ENCODE measurements at regions not wholly inside any gene's neighbourhood (a gene's known extent, or its start where the extent isn't known, plus 50 kb on each side); places are given as distances from the start of the nearest gene placed in this dataset.
"Not testable (repeated sequence)": the region's sequence is repeated elsewhere in the genome, so short reads cannot be mapped to it uniquely, and the experiment has no call there.

DNA sequence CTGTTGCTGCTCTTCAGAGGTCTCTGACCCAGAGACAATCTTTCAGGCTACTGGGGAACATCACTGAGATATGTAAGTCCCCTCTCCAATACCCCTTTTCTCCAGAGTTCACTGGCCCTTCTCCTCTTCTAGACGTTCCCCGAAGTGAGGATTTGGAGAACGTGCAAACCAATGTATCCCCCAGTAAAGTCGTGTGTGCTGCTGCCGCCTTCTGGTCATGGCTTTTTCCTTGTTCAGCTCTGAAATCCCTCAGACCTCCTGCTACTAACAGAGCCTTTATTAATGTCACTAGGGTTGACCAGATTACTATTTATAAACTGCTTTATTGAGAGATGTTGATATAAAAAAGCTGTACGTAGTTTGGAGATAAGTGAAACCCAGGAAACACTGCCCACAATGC is 1028.6 kb downstream of the CDH9 start:
- no peak overlapping the region for H3K4me3 Mint-ChIP-seq
- peaks cover 4% of the 10 kb centered on the region for H3K9me3 Mint-ChIP-seq
- no peak for DNase-seq
- no peaks in the 10 kb centered on the region for H3K36me3 Mint-ChIP-seq
- no peaks in the 10 kb centered on the region for H3K27me3 Mint-ChIP-seq
- H3K27ac Mint-ChIP-seq, result no peak overlapping the region
- H3K4me1 Mint-ChIP-seq, result no peaks in the 10 kb centered on the region

DNA sequence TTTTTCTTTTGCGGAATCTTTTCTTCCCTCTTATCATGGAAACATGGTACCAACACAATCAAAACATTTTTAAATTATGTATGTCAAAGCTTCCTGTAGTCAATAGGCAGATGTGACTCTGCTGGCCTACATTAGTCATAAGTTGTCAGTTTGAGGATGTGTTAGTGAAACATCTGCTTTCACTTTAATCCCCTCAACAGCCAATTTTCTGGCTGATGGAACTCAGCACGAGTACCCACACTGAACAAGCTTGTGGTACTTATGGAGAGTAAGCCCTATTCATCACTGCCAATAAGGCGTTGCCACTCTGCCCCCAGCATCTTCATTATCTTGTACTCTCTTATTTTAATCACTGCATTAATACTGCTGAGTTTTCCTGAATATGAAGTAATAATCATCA is 1034.4 kb downstream of the CDH9 start:
- no peaks in the 10 kb centered on the region for H3K27me3 Mint-ChIP-seq
- no peak for DNase-seq
- H3K27ac Mint-ChIP-seq, result no peak overlapping the region
- H3K9me3 Mint-ChIP-seq, result peaks cover 6% of the 10 kb centered on the region
- H3K36me3 Mint-ChIP-seq, result no peaks in the 10 kb centered on the region
- H3K4me3 Mint-ChIP-seq, result no peak overlapping the region
- H3K4me1 Mint-ChIP-seq, result no peaks in the 10 kb centered on the region

DNA sequence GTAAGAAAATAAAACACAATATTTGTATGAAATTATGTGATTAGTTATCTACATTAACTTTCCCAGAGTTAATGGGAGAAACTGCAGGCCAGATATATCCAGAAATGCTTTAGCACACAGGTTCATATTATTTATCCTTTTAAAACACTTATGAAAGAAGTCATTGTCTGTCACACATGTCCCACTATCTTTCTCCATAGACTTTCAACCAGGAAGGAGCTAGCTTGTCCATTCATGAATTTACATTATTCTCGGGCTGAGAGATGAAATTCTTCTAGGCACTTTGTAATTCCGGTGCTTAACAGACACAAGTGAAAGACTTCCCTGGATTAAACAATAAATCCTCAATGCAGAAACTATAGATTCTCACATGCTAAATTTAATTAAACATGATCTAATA is 1043.2 kb downstream of the CDH9 start:
- Mint-ChIP-seq H3K4me1 (no peaks in the 10 kb centered on the region), H3K9me3 (peaks cover 9% of the 10 kb centered on the region), H3K27ac (no peak overlapping the region), H3K36me3 (no peaks in the 10 kb centered on the region), H3K27me3 (no peaks in the 10 kb centered on the region), H3K4me3 (no peak overlapping the region)
- no peak for DNase-seq

DNA sequence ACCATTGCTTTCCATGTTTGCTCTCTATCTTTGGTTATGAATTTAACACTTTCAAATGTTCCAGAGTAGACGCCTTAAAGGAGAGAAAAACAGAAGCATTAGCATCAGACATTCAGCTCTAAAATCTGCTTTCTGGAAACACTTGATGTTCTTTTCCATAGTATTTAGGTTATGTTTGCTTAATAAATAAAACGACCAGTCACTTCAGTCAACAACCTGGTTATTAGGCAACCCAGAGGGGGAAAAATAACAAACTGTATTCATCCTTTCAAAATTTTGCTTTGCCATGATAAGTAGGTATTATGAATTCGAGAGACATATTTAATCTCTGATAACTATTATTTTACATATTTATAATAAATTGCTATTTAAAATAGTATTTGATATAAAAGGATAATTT is 1044.7 kb downstream of the CDH9 start:
- DNase-seq, result no peak
- Mint-ChIP-seq H3K9me3 (peaks cover 10% of the 10 kb centered on the region), H3K27ac (no peak overlapping the region), H3K4me3 (no peak overlapping the region), H3K36me3 (no peaks in the 10 kb centered on the region), H3K4me1 (no peaks in the 10 kb centered on the region), H3K27me3 (no peaks in the 10 kb centered on the region)

DNA sequence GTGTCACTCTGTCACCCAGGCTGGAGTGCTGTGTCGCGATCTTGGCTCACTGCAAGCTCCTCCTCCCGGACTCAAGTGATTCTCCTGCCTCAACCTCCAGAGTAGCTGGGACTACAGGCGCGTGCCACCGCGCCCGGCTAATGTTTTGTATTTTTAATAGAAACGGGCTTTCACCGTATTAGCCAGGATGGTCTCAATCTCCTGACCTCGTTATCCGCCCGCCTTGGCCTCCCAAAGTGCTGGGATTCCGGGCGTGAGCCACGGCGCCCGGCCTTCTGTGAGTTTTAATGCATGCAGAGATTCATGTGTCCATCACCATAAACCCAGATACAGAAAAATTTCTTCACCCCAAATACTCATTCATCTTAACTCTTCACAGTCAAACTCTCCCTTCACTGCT is 1046.7 kb downstream of the CDH9 start:
- H3K27ac Mint-ChIP-seq, result no peak overlapping the region
- H3K36me3 Mint-ChIP-seq, result no peaks in the 10 kb centered on the region
- no peak overlapping the region for H3K4me3 Mint-ChIP-seq

DNA sequence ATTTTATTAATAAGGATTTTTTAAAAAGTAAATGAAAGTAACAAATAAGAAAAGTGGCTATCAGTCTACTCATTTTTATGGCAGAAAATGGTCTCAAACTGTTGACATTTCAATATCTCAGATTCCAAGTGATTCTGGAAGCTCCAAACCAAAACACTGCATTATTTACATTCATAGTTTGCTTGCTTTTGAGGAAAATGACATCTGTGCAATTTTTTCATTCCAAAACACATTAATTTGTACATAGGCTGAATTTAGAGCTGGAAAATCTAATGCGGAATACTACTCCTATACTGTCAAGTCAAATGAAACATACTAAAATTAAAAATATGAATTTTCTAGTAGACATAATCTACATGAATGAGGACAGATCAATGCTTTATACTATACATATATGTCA is 1047.6 kb downstream of the CDH9 start:
- DNase-seq, result no peak
- no peaks in the 10 kb centered on the region for H3K36me3 Mint-ChIP-seq
- H3K4me1 Mint-ChIP-seq, result no peaks in the 10 kb centered on the region
- no peak overlapping the region for H3K27ac Mint-ChIP-seq
- peaks cover 10% of the 10 kb centered on the region for H3K9me3 Mint-ChIP-seq
- H3K4me3 Mint-ChIP-seq, result no peak overlapping the region
- no peaks in the 10 kb centered on the region for H3K27me3 Mint-ChIP-seq

More for the DNA sequence above, 1046.7 kb downstream of the CDH9 start:
- H3K9me3 Mint-ChIP-seq, result peaks cover 10% of the 10 kb centered on the region
- H3K27me3 Mint-ChIP-seq, result no peaks in the 10 kb centered on the region
- no peak for DNase-seq
- no peaks in the 10 kb centered on the region for H3K4me1 Mint-ChIP-seq

DNA sequence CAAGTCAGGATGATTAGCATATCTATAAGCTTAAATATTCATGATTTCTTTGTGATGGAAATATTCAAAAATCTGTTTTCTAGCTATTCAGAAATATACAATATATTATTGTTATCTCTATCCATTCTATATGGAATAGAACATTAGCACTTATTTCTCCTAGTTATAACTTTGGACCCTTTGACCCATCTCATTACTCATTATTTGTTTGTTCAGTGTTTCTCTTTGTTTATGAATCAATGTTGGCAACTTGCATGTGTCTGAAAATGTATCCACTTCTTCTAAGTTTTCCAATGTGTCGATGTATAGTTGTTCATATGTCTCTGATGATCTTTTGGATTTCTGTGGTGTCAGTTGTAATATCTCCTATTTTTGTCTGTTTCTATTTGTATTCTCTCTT is 1059.3 kb downstream of the CDH9 start:
- Mint-ChIP-seq H3K27ac (no peak overlapping the region), H3K36me3 (no peaks in the 10 kb centered on the region), H3K9me3 (peaks cover 3% of the 10 kb centered on the region), H3K27me3 (no peaks in the 10 kb centered on the region), H3K4me3 (no peak overlapping the region), H3K4me1 (no peaks in the 10 kb centered on the region)
- DNase-seq, result no peak

DNA sequence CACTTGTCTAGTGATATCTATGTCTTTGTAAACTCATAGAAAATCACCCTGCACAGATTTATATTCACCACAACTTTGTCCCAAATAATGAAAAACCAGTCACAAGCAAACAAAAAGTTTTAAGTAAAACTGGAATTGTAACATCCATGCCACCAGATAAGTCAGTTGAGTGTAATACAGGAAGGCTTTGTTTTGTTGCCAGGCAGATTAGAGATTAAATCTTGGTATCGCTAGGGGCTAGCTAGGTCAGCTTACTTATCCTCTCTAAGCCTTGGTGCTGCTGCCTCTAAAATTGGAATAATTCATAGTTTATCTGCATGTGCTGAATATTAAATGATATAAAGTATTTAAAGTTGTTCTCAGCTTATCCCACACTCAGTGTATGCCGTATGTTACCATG is 1062.5 kb downstream of the CDH9 start:
- DNase-seq, result no peak
- H3K4me1 Mint-ChIP-seq, result no peaks in the 10 kb centered on the region
- no peak overlapping the region for H3K4me3 Mint-ChIP-seq
- H3K27ac Mint-ChIP-seq, result no peak overlapping the region
- H3K36me3 Mint-ChIP-seq, result no peaks in the 10 kb centered on the region
- H3K27me3 Mint-ChIP-seq, result no peaks in the 10 kb centered on the region
- H3K9me3 Mint-ChIP-seq, result peaks cover 10% of the 10 kb centered on the region

DNA sequence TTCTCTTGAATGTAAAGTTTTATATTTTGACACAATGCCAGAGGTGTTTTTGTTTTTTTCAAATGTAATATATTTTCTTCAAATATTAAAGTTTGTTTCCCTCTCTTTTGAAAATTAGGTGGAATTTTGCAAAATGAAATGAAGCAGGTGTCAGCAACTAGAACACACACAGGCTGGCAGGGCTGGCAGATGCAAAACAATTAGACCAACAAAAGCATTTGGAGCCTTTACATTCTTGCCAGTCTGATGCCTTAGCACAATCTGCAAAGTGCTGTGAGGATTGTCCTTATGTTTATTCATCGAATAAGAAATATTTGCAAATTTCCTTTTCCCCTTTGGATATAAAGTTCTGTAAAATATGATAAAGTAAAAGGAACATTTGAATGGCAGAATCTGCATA is 1063.9 kb downstream of the CDH9 start:
- Mint-ChIP-seq H3K9me3 (peaks cover 8% of the 10 kb centered on the region), H3K27me3 (no peaks in the 10 kb centered on the region), H3K36me3 (no peaks in the 10 kb centered on the region), H3K4me1 (no peaks in the 10 kb centered on the region), H3K4me3 (no peak overlapping the region), H3K27ac (no peak overlapping the region)
- DNase-seq, result no peak

DNA sequence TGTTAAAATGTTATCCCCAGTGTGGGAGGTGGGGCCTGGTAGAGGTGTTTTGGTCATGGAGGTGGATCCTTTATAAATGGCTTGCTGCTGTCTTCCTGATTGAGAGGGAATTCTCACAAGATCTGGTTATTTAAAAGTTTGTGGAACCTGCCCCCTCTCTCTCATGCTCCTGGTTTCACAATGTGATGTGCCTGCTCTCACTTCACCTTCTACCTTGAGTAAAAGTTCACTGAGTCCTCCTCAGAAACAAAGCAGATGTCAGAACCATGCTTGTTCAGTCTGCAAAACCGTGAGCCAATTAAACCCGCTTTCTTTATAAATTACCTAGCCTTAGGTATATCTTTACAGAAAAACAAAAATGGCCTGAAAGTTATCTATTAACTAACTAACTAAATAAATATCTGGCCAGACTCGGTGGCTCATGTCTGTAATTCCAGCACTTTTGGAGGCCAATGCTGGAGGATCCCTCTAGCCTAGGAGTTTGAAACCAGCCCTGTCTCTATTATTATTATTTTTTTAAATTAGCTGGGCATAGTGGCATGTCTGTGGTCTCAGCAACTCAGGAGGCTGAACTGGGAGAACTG is 1067.4 kb downstream of the CDH9 start:
- no peak for DNase-seq
- Mint-ChIP-seq H3K9me3 (peaks cover 14% of the 10 kb centered on the region), H3K36me3 (no peaks in the 10 kb centered on the region), H3K27ac (no peak overlapping the region), H3K27me3 (no peaks in the 10 kb centered on the region), H3K4me3 (no peak overlapping the region), H3K4me1 (no peaks in the 10 kb centered on the region)

DNA sequence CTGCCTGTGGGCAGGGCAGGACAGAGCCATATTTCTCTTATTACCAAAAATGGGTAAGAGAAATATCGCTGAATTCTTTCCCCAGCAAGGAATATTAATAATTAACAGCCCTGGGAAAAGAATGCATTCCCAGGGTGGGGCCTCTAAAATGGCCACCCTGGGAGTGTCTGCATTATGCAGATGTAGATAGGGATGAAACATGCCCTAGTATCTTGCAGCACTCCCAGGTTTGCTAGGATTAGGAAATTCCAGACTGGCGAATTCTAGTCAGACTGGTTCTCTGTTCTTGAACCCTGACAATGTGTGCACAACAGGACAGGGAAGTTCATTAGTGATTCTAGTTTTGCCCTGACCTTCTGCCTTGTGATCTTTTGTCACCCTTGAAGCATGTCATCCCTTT is 1069.3 kb downstream of the CDH9 start:
- not testable (repeated sequence) for H3K36me3 Mint-ChIP-seq, H3K4me3 Mint-ChIP-seq, H3K27me3 Mint-ChIP-seq, H3K4me1 Mint-ChIP-seq, DNase-seq, H3K27ac Mint-ChIP-seq
- peaks cover 16% of the 10 kb centered on the region for H3K9me3 Mint-ChIP-seq

DNA sequence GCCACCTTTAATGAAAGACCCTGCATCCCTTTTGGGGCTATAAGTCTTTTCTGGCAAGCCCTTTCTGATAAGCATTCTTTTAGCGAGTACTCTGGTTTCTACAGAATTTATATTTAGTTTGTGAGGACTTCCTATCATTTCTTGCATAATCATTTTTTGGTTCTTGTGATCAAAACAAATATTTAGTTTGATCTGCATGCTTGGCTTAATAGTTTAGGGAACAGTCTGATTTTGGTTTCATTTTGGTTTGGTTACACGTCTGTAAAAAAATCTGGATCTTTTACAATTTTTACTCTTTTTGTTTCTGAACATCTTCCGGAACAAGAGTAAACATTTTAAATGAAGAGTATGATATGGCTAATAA is 1074.4 kb downstream of the CDH9 start:
- Mint-ChIP-seq H3K27me3 (no peaks in the 10 kb centered on the region), H3K36me3 (no peaks in the 10 kb centered on the region), H3K9me3 (peaks cover 11% of the 10 kb centered on the region), H3K27ac (no peak overlapping the region), H3K4me3 (no peak overlapping the region), H3K4me1 (no peaks in the 10 kb centered on the region)
- DNase-seq, result no peak

DNA sequence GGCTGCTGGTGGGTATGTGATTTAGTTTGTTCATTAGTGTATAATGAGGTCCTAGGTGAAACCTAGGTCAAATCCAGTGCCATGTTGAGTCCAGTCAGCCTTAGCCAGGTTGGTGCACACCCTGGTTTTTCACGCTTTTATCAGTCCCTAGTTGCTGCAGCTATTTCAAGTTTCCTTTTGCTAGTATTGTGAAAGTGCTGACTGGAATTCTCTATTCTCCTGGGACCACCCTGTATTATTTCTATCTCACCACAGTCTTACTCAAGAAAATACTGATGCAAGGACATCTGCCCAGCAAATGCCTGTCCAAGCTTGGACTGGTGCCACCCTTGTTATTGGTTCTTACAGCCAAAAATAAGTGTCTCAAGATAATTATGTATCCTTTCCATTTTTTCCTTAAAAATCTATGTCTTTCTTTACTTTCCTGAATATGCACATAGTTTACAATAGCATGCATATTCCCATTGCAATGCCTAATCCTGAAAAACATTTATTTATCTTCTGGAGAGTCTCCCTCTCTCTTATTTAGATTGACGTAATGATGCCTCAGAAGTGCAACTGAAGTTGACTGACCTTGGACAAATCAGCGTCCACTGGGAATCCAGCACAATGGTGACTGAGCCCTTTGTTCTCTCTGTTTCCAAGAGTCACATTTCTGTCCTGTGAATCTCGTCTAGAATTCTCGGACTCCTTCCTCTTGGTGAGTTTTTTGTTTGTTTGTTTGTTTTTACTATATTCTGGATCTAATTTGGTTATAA is 1075.0 kb downstream of the CDH9 start:
- no peaks in the 10 kb centered on the region for H3K4me1 Mint-ChIP-seq
- DNase-seq, result no peak
- peaks cover 9% of the 10 kb centered on the region for H3K9me3 Mint-ChIP-seq
- H3K27me3 Mint-ChIP-seq, result no peaks in the 10 kb centered on the region
- no peak overlapping the region for H3K27ac Mint-ChIP-seq
- no peaks in the 10 kb centered on the region for H3K36me3 Mint-ChIP-seq
- no peak overlapping the region for H3K4me3 Mint-ChIP-seq

DNA sequence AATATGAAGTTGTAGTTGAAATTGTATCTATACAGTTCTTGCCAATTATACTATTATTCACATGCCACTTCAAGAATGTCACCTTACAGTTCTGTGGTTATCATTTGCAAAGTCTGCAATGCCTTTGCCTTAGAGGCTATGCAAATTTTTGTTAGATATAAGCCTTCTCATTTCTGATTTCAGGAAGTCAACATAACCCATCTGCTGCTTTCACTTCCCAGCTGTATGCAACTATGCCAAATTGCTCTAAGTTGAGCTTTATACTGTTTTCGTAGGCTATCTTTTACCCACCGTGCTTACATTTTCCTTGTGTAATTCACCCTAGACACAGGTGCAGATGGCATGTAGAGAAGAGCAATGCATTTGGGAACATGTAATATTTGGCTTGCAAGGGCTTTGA is 1083.0 kb downstream of the CDH9 start:
- H3K4me3 Mint-ChIP-seq, result no peak overlapping the region
- H3K27ac Mint-ChIP-seq, result no peak overlapping the region
- no peaks in the 10 kb centered on the region for H3K36me3 Mint-ChIP-seq
- H3K4me1 Mint-ChIP-seq, result no peaks in the 10 kb centered on the region
- DNase-seq, result no peak
- no peaks in the 10 kb centered on the region for H3K27me3 Mint-ChIP-seq
- H3K9me3 Mint-ChIP-seq, result no peaks in the 10 kb centered on the region

DNA sequence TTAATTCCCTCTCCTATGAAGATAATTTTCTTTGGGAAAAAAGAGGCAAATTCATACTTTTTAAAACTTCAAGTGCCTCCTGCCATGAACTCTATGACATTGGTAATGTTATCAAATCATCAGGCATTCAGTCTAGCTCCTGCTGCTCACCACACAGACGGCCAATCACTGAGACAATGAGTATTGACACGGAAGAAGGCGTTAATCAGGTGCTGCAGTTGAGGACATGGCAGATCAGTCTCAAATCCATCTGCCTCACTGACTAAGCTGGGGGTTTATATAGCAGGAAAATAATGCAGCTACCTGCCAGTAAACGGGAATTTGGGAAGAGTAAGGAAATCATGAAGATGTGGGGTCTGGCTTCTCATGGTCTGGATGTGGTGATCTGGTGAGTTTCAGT is 1087.7 kb downstream of the CDH9 start:
- no peaks in the 10 kb centered on the region for H3K4me1 Mint-ChIP-seq
- no peaks in the 10 kb centered on the region for H3K27me3 Mint-ChIP-seq
- no peak overlapping the region for H3K4me3 Mint-ChIP-seq
- H3K9me3 Mint-ChIP-seq, result peaks cover 4% of the 10 kb centered on the region
- DNase-seq, result no peak
- no peak overlapping the region for H3K27ac Mint-ChIP-seq
- H3K36me3 Mint-ChIP-seq, result no peaks in the 10 kb centered on the region

DNA sequence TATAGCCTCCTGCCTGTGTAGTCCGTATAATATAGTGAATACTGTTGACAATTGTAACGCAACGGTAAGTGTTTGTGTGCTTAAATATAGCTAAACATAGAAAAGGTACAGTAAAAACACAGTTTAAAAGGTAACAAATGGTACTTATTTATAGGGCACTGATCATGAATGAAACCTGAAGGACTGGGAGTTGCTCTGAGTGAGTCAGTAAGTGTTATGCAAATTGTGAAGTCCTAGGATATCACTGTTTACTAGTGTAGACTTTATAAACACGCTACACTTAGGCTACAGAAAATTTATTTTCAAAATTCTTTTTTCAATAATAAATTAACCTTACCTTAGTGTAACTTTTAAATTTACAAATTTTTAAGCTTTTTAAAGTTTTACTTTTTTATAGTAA is 1090.1 kb downstream of the CDH9 start:
- Mint-ChIP-seq H3K4me1 (no peaks in the 10 kb centered on the region), H3K27ac (no peak overlapping the region), H3K27me3 (no peaks in the 10 kb centered on the region)

More for the DNA sequence above, 1090.1 kb downstream of the CDH9 start:
- Mint-ChIP-seq H3K4me3 (no peak overlapping the region), H3K36me3 (no peaks in the 10 kb centered on the region), H3K9me3 (peaks cover 4% of the 10 kb centered on the region)
- no peak for DNase-seq
